Lower lobe of right lung (tissue), 2 donors: ENCODE measurements at regions not wholly inside any gene's neighbourhood (a gene's known extent, or its start where the extent isn't known, plus 50 kb on each side); places are given as distances from the start of the nearest gene placed in this dataset.

Experiments
- ATAC-seq, 2 donors: fragments of 200-7000 bp; cut with Tn5 transposase; one replicate each; pipeline ENCODE4 v1.9.1; 2020 to 2022; ENCODE audit warnings: mild to moderate bottlenecking in 2 of 2, moderate library complexity in 2 of 2
- DNase-seq: peaks from one replicate; pipeline ENCODE4 v3.0.0-alpha.2; 2020
- H3K27ac ChIP-seq: fragments of 200-600 bp; one replicate; pipeline ENCODE4 v1.8.0; 2022
- H3K27me3 ChIP-seq: fragments of 200-600 bp; one replicate; pipeline ENCODE4 v1.8.0; 2022; ENCODE audit warnings: low read depth
- H3K36me3 ChIP-seq: fragments of 200-600 bp; one replicate; pipeline ENCODE4 v1.8.0; 2022; ENCODE audit warnings: mild to moderate bottlenecking
- H3K4me1 ChIP-seq: fragments of 200-600 bp; one replicate; pipeline ENCODE4 v1.8.0; 2022
- H3K4me3 ChIP-seq: fragments of 200-600 bp; one replicate; pipeline ENCODE4 v1.8.0; 2022; ENCODE audit warnings: mild to moderate bottlenecking
- H3K9me3 ChIP-seq: fragments of 200-600 bp; one replicate; pipeline ENCODE4 v1.8.0; 2022
- CTCF ChIP-seq: fragments of 200-600 bp; IDR thresholded peaks from one replicate; pipeline ENCODE4 v1.8.0; 2022; ENCODE audit warnings: antibody characterized with exemption, mild to moderate bottlenecking
- intact Hi-C: fragments of 100-400 bp; cut with DNase I; formaldehyde crosslinking; loops from one replicate; pipeline ENCODE4 v1.11.0; 2022
- donor health status: DM: no; HTN: yes; CAD: no; lungs with severe emphysema.

DNA sequence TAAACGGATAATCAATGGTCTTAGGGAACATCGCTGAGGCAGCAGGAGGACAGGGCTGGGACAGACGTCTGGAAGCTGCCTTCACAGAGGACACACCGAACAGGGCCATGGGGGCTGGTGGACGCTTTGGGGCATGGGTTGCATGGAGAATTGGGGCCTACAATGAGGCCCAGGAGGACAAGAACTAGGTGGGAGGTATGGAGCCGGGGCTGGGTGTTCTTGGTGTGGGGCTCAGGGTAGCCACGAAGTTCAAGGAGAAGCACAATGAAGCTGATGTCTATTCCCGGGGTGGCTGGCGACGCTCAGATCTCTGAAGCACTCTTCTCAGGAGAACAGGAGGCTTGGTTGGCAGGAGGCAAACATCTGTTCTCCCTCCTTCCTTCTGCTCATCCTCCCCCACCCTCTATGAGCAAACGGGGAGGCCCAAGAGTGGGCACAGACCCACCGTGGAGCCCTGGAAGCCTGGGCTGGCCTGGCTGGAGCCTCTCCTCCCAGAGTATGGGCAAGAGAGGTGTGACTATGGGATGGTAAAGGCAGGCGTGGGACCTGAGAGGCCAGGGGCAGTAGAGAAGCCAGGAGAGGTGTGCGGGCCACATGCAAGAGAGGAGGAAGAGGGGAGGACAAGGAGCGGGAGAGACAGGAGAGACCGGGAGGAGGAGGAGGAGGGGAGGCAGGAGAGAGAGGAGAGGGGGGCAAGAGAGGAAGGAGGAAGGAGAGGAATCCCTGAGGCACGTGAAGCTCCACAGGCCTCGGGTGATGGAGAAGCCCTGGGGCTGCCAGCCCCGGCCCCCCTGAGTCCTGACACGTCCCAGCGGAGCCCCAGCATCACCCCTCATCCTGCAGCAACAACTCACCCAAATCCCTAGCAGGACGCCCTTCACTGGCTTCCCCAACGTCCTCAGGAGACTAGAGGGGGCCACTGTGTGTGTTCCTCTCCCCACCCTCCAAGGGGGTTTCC lies 159.1 kb downstream of the OLFM1 start:
- no peak overlapping the region for H3K4me3 ChIP-seq
- intact Hi-C loops: no loop called here
- no peak for ATAC-seq
- H3K27me3 ChIP-seq: peaks cover 24% of the 10 kb centered on the region
- H3K9me3 ChIP-seq: no peaks in the 10 kb centered on the region
- H3K4me1 ChIP-seq: no peaks in the 10 kb centered on the region
- no peak for TF ChIP-seq CTCF
- H3K36me3 ChIP-seq: no peaks in the 10 kb centered on the region
- peak; percentile 32 for DNase-seq
- no peak overlapping the region for H3K27ac ChIP-seq

GRCh38 chr9:135247227-135247930 lies 159.9 kb downstream of the OLFM1 start:
- ATAC-seq (peak; percentile 27 to 32), DNase-seq (peak; percentile 56)
- intact Hi-C loops: no loop called here

GRCh38 chr9:135248111-135248510 lies 160.6 kb downstream of the OLFM1 start:
- Histone ChIP-seq H3K9me3 (no peaks in the 10 kb centered on the region), H3K27ac (no peak overlapping the region), H3K36me3 (no peaks in the 10 kb centered on the region), H3K27me3 (peaks cover 24% of the 10 kb centered on the region), H3K4me1 (no peaks in the 10 kb centered on the region), H3K4me3 (no peak overlapping the region)
- TF ChIP-seq CTCF: no peak
- DNase-seq: peak; percentile 42
- intact Hi-C loops: no loop called here
- no peak for ATAC-seq

More at GRCh38 chr9:135247227-135247930, 159.9 kb downstream of the OLFM1 start:
- Histone ChIP-seq H3K4me3 (no peak overlapping the region), H3K4me1 (no peaks in the 10 kb centered on the region), H3K9me3 (no peaks in the 10 kb centered on the region), H3K27me3 (peaks cover 24% of the 10 kb centered on the region), H3K27ac (no peak overlapping the region), H3K36me3 (no peaks in the 10 kb centered on the region)
- no peak for TF ChIP-seq CTCF

DNA sequence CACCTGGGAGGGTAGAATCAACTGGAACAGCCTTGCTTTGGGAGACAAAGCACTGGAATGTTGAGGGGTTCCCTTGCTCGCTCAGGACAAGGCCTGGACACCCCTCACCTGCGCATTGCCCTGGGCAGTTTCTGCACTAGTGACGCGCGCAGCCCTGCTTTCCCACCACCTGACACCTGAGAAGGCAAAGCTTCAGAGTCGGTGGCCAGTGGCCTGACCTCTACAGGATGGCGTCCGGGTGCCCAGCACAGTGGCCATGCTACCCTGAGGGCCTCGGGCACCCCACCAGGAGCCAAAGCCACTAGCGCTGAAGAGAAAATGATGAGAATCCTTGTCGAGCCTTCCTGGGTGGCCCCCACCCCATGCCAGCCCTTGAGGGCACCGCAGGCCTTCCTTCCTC lies 161.3 kb downstream of the OLFM1 start:
- peak; percentile 24 for DNase-seq
- no peak for ATAC-seq
- Histone ChIP-seq H3K9me3 (no peaks in the 10 kb centered on the region), H3K4me3 (no peak overlapping the region), H3K27ac (no peak overlapping the region), H3K4me1 (no peaks in the 10 kb centered on the region), H3K36me3 (no peaks in the 10 kb centered on the region), H3K27me3 (peaks cover 21% of the 10 kb centered on the region)
- intact Hi-C loops: no loop called here
- no peak for TF ChIP-seq CTCF

GRCh38 chr9:135249191-135249590 lies 161.7 kb downstream of the OLFM1 start:
- ATAC-seq (no peak), DNase-seq (peak; percentile 31)
- H3K4me1 ChIP-seq: no peaks in the 10 kb centered on the region
- peaks cover 17% of the 10 kb centered on the region for H3K27me3 ChIP-seq
- no peaks in the 10 kb centered on the region for H3K9me3 ChIP-seq
- intact Hi-C loops: no loop called here
- no peak for TF ChIP-seq CTCF
- H3K4me3 ChIP-seq: no peak overlapping the region
- H3K36me3 ChIP-seq: no peaks in the 10 kb centered on the region
- H3K27ac ChIP-seq: no peak overlapping the region
